ENCODE measurements at regions not wholly inside any gene's neighbourhood (a gene's known extent, or its start where the extent isn't known, plus 50 kb on each side); places are given as distances from the start of the nearest gene placed in this dataset.

DNA sequence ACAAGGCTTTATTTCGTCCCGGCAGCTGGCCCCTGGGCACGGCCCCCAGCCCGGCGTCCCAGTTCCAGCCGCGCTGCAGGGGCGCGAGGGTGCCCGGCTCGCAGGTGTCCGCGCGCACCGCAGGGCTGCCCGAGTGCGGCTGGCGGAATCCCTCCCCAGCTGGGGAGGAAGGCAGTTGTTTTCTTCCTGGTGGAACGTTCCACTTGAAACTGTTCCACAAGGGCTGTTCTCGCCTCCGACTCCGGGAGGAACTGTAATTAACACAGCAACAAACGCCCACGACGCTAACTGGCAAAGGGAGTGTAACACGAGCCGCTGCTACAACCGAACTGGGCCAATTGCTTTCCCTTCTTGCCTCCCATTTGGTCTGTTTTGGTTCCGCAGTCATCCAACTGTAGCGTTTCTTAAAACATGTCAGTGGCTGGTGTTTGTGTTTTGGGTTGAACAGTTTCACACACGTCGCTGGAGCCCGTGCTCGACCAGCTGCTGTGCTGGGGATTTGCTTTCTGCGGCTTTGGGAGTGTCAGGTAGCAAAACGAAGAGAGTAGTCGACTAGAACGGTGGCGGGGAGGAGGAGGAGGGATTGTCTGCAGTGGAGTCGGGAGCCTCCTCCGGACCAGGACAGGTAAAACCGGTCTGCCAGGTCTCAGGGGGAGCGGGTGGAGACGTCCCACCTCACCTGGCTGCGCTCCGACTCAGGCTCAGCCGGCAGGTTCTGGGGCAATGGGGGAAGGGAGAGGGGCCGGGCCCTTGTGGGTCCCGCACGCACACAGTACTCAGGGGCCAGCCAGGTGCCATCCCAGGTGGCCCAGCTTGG is 131.6 kb upstream of the NIPBL start:
- TF ChIP-seq POLR2AphosphoS5 (IDR thresholded peaks at IDR 0.05; ENCODE audit: low read depth, low read length): no peak
- TF ChIP-seq, protein P1, sequence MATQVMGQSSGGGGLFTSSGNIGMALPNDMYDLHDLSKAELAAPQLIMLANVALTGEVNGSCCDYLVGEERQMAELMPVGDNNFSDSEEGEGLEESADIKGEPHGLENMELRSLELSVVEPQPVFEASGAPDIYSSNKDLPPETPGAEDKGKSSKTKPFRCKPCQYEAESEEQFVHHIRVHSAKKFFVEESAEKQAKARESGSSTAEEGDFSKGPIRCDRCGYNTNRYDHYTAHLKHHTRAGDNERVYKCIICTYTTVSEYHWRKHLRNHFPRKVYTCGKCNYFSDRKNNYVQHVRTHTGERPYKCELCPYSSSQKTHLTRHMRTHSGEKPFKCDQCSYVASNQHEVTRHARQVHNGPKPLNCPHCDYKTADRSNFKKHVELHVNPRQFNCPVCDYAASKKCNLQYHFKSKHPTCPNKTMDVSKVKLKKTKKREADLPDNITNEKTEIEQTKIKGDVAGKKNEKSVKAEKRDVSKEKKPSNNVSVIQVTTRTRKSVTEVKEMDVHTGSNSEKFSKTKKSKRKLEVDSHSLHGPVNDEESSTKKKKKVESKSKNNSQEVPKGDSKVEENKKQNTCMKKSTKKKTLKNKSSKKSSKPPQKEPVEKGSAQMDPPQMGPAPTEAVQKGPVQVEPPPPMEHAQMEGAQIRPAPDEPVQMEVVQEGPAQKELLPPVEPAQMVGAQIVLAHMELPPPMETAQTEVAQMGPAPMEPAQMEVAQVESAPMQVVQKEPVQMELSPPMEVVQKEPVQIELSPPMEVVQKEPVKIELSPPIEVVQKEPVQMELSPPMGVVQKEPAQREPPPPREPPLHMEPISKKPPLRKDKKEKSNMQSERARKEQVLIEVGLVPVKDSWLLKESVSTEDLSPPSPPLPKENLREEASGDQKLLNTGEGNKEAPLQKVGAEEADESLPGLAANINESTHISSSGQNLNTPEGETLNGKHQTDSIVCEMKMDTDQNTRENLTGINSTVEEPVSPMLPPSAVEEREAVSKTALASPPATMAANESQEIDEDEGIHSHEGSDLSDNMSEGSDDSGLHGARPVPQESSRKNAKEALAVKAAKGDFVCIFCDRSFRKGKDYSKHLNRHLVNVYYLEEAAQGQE (IDR thresholded peaks at IDR 0.05; ENCODE audit: insufficient read depth in 1 of 2, low read depth in 2 of 2, low read length in 2 of 2): no peak
- no peak for TF ChIP-seq TAF1 (IDR thresholded peaks at IDR 0.05; ENCODE audit: borderline replicate concordance, insufficient read depth, low read length)
- TF ChIP-seq SIN3A (IDR thresholded peaks at IDR 0.05; ENCODE audit: borderline replicate concordance, insufficient read depth, low read length): no peak
- peak; percentile 32 for TF ChIP-seq FOXP2 (optimal IDR thresholded peaks at IDR 0.05; ENCODE audit: borderline replicate concordance, extremely low read depth, extremely low read length, insufficient read depth)

Measured in PFSK-1 (cell line).